Common myeloid progenitor, CD34-positive (primary cell): ENCODE measurements at regions not wholly inside any gene's neighbourhood (a gene's known extent, or its start where the extent isn't known, plus 50 kb on each side); places are given as distances from the start of the nearest gene placed in this dataset.

Source experiments
- CTCF ChIA-PET: fragments of 350-600 bp; sonication (Branson Sonifier 250); formaldehyde crosslinking; loops from one replicate; lab custom pipeline; 2021; ENCODE audit warnings: antibody characterized with exemption; lab: Charles Lee
- POLR2A ChIA-PET: fragments of 350-600 bp; sonication (Branson Sonifier 250); formaldehyde crosslinking; loops from one replicate; lab custom pipeline; 2021; ENCODE audit warnings: antibody characterized with exemption; lab: Charles Lee
- DNase-seq, 3 donors: peaks; one replicate each; pipeline versions ENCODE4 v3.0.0 to v3.0.0-alpha.2; 2013
- H3K27ac ChIP-seq, 2 experiments: 1 replicate in 1 of 2; 2 replicates in 1 of 2; pipeline ENCODE4 v1.7.0; 2013; ENCODE audit warnings: inconsistent platforms in 2 of 2, low read length in 2 of 2, mild to moderate bottlenecking in 2 of 2, low read depth in 1 of 2, moderate library complexity in 1 of 2; ENCODE audit not compliant: severe bottlenecking in 2 of 2, insufficient read depth in 1 of 2, poor library complexity in 1 of 2
- H3K27me3 ChIP-seq, 5 experiments: replicated peaks in 2 of 5; 1 replicate in 3 of 5; 2 replicates in 2 of 5; pipeline versions ENCODE4 v1.6.1 to v1.7.0; 2013; ENCODE audit warnings: low read length in 4 of 5, mild to moderate bottlenecking in 2 of 5, moderate library complexity in 2 of 5, inconsistent platforms in 1 of 5; ENCODE audit not compliant: insufficient read depth in 5 of 5, control insufficient read depth in 4 of 5
- H3K36me3 ChIP-seq, 4 experiments: 1 replicate in 2 of 4; 2 replicates in 2 of 4; pipeline versions ENCODE4 v1.6.1 to v1.7.0; 2013; ENCODE audit warnings: low read length in 3 of 4, control low read depth in 1 of 4, mild to moderate bottlenecking in 1 of 4; ENCODE audit not compliant: control insufficient read depth in 4 of 4, insufficient read depth in 4 of 4
- H3K4me1 ChIP-seq, 4 experiments: 1 replicate in 3 of 4; 2 replicates in 1 of 4; pipeline versions ENCODE4 v1.6.1 to v1.7.1; 2013; ENCODE audit warnings: low read length in 3 of 4, mild to moderate bottlenecking in 3 of 4, control low read depth in 1 of 4, inconsistent platforms in 1 of 4, moderate library complexity in 1 of 4; ENCODE audit not compliant: control insufficient read depth in 4 of 4, insufficient read depth in 4 of 4; ENCODE audit errors: control extremely low read depth in 1 of 4
- H3K4me3 ChIP-seq, 7 experiments: 1 replicate in 4 of 7; 2 replicates in 3 of 7; pipeline versions ENCODE4 v1.5.1 to v1.7.0; 2013; ENCODE audit warnings: mild to moderate bottlenecking in 7 of 7, low read length in 6 of 7, moderate library complexity in 6 of 7, inconsistent platforms in 2 of 7, low read depth in 2 of 7, control low read depth in 1 of 7; ENCODE audit not compliant: insufficient read depth in 4 of 7, control insufficient read depth in 1 of 7; ENCODE audit errors: extremely low read depth in 1 of 7
- H3K9me3 ChIP-seq, 5 experiments: 1 replicate in 4 of 5; 2 replicates in 1 of 5; pipeline versions ENCODE4 v1.6.1 to v1.7.1; 2013; ENCODE audit warnings: low read length in 4 of 5, mild to moderate bottlenecking in 2 of 5, inconsistent platforms in 1 of 5, low read depth in 1 of 5, moderate library complexity in 1 of 5; ENCODE audit not compliant: control insufficient read depth in 4 of 5, insufficient read depth in 2 of 5; ENCODE audit errors: control extremely low read depth in 1 of 5
- WGBS: methylation state at CpG from one replicate; pipeline ENCODE4 v1.1.5; 2013; ENCODE audit not compliant: insufficient coverage; 5-methylcytosine and 5-hydroxymethylcytosine counted together

GRCh38 chr4:20624793-20625374 is 75.4 kb upstream of the PACRGL start:
- ChIA-PET CTCF (no interaction called here), POLR2A (interaction anchor here (0.6 kb wide), 1 partner anchor 196 kb away, joined by 4 read pairs; no protein-coding TSS in a partner anchor)
- Histone ChIP-seq H3K4me1 (peaks cover 4 to 28% (median 17%) of the 10 kb centered on the region in 4 experiments), H3K36me3 (no peaks in the 10 kb centered on the region), H3K27me3 (no peaks in the 10 kb centered on the region), H3K9me3 (peaks cover 0 to 2% (median 0%) of the 10 kb centered on the region in 5 experiments), H3K4me3 (peak overlapping the region in 2 of 7 experiments; percentile 29 to 56), H3K27ac (no peak overlapping the region)
- WGBS = 69% methylated on average over 2 of the region's 3 CpGs
- DNase-seq = peak in 2 of 3 donors; percentile 4 to 5

GRCh38 chr4:20625426-20625825 is 74.8 kb upstream of the PACRGL start:
- POLR2A ChIA-PET = interaction anchor here (0.6 kb wide), 1 partner anchor 197 kb away, joined by 4 read pairs; no protein-coding TSS in a partner anchor
- H3K27me3 ChIP-seq = no peaks in the 10 kb centered on the region
- peaks cover 4 to 28% (median 17%) of the 10 kb centered on the region in 4 experiments for H3K4me1 ChIP-seq
- no peak overlapping the region for H3K27ac ChIP-seq
- H3K4me3 ChIP-seq = peak overlapping the region in 3 of 7 experiments; percentile 29 to 56 (median 32)
- DNase-seq = peak; percentile 23 to 80 (median 66)
- peaks cover 0 to 2% (median 0%) of the 10 kb centered on the region in 5 experiments for H3K9me3 ChIP-seq
- no peaks in the 10 kb centered on the region for H3K36me3 ChIP-seq
- WGBS = no CpG with 5 or more reads among the region's 3 CpGs
- CTCF ChIA-PET = no interaction called here

GRCh38 chr4:20626326-20627005 is 73.8 kb upstream of the PACRGL start:
- peaks cover 0 to 2% (median 0%) of the 10 kb centered on the region in 5 experiments for H3K9me3 ChIP-seq
- no peak overlapping the region for H3K4me3 ChIP-seq
- POLR2A ChIA-PET = no interaction called here
- no peaks in the 10 kb centered on the region for H3K27me3 ChIP-seq
- CTCF ChIA-PET = no interaction called here
- no peaks in the 10 kb centered on the region for H3K36me3 ChIP-seq
- peaks cover 1 to 25% (median 16%) of the 10 kb centered on the region in 4 experiments for H3K4me1 ChIP-seq
- no peak for DNase-seq
- no peak overlapping the region for H3K27ac ChIP-seq
- 100% methylated on average over 3 of the region's 5 CpGs for WGBS

- ChIA-PET POLR2A (no interaction called here), CTCF (no interaction called here)
- no peak overlapping the region for H3K27ac ChIP-seq
- no peaks in the 10 kb centered on the region for H3K36me3 ChIP-seq
- peaks cover 0 to 22% (median 15%) of the 10 kb centered on the region in 4 experiments for H3K4me1 ChIP-seq
- no peak overlapping the region for H3K4me3 ChIP-seq
- DNase-seq = no peak
- peaks cover 0 to 2% (median 0%) of the 10 kb centered on the region in 5 experiments for H3K9me3 ChIP-seq
- no peaks in the 10 kb centered on the region for H3K27me3 ChIP-seq
- no CpG with 5 or more reads among the region's 1 CpG for WGBS
Observed at GRCh38 chr4:20627866-20628265, 72.4 kb upstream of the PACRGL start.

- CTCF ChIA-PET = no interaction called here
- H3K4me3 ChIP-seq = peak overlapping the region in 3 of 7 experiments; percentile 10 to 24 (median 22)
- H3K4me1 ChIP-seq = peaks cover 0 to 18% (median 10%) of the 10 kb centered on the region in 4 experiments
- H3K27me3 ChIP-seq = no peaks in the 10 kb centered on the region
- H3K36me3 ChIP-seq = no peaks in the 10 kb centered on the region
- WGBS = 36% methylated on average over 3 of the region's 6 CpGs
- H3K9me3 ChIP-seq = peaks cover 0 to 2% (median 0%) of the 10 kb centered on the region in 5 experiments
- peak overlapping the region in 1 of 2 experiments; percentile 63 for H3K27ac ChIP-seq
- POLR2A ChIA-PET = no interaction called here
- peak; percentile 24 to 83 (median 75) for DNase-seq
Observed at GRCh38 chr4:20629186-20630106, 70.8 kb upstream of the PACRGL start.

GRCh38 chr4:20638825-20639224 is 61.4 kb upstream of the PACRGL start:
- Histone ChIP-seq H3K4me3 (no peak overlapping the region), H3K27me3 (no peaks in the 10 kb centered on the region), H3K9me3 (no peaks in the 10 kb centered on the region), H3K4me1 (no peaks in the 10 kb centered on the region), H3K36me3 (no peaks in the 10 kb centered on the region), H3K27ac (no peak overlapping the region)
- ChIA-PET CTCF (no interaction called here), POLR2A (no interaction called here)
- no peak for DNase-seq
- WGBS = 95% methylated on average over 3 of the region's 3 CpGs
